ENCODE measurements at regions not wholly inside any gene's neighbourhood (a gene's known extent, or its start where the extent isn't known, plus 50 kb on each side); places are given as distances from the start of the nearest gene placed in this dataset.

DNA sequence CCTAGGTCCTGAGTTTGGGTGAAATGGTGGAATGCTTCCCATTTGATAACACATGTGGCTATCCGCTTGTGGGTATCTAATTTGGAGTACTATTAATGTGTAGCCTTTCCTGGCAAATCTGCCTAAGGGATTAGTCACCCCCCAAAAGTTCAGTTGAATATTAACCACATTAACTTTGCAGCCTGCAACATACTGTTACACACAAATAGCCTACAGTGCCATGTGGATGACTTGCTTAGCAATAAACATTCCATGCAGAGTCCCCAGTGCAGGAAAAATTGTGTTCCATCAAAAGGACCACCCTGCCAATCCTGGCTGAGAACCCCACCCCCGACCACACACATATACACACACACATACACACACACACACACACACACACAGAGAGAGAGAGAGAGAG is 303.3 kb upstream of the ESRRG start:
- no peak for TF ChIP-seq FOS (IDR thresholded peaks at IDR 0.05; ENCODE audit: borderline replicate concordance, extremely low read depth, insufficient read length)
- TF ChIP-seq, protein P1, sequence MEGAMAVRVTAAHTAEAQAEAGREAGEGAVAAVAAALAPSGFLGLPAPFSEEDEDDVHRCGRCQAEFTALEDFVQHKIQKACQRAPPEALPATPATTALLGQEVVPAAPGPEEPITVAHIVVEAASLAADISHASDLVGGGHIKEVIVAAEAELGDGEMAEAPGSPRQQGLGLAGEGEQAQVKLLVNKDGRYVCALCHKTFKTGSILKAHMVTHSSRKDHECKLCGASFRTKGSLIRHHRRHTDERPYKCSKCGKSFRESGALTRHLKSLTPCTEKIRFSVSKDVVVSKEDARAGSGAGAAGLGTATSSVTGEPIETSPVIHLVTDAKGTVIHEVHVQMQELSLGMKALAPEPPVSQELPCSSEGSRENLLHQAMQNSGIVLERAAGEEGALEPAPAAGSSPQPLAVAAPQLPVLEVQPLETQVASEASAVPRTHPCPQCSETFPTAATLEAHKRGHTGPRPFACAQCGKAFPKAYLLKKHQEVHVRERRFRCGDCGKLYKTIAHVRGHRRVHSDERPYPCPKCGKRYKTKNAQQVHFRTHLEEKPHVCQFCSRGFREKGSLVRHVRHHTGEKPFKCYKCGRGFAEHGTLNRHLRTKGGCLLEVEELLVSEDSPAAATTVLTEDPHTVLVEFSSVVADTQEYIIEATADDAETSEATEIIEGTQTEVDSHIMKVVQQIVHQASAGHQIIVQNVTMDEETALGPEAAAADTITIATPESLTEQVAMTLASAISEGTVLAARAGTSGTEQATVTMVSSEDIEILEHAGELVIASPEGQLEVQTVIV (IDR thresholded peaks at IDR 0.05; ENCODE audit: borderline replicate concordance, partially characterized antibody) = no peak

All from GM12878 (cell line).